WTC11 (cell line): ENCODE measurements at regions not wholly inside any gene's neighbourhood (a gene's known extent, or its start where the extent isn't known, plus 50 kb on each side); places are given as distances from the start of the nearest gene placed in this dataset.

Experiments
- ATF1 ChIP-seq: sonication (generic); formaldehyde crosslinking; IDR thresholded peaks from 2 replicates; pipeline ENCODE4 v1.8.1; 2023; ENCODE audit warnings: mild to moderate bottlenecking, moderate library complexity, missing genetic modification reagents
- NFYB ChIP-seq: sonication (generic); formaldehyde crosslinking; conservative IDR thresholded peaks from 2 replicates; pipeline ENCODE4 v1.8.0; 2022; ENCODE audit warnings: low read depth, missing genetic modification reagents
- ZNF138 ChIP-seq: sonication (generic); formaldehyde crosslinking; conservative IDR thresholded peaks from 2 replicates; pipeline ENCODE4 v1.8.1; 2022; ENCODE audit warnings: mild to moderate bottlenecking, moderate library complexity, missing genetic modification reagents
- TF ChIP-seq, protein P1 (sequence below): fragments of 200-600 bp; IDR thresholded peaks from 2 replicates; pipeline ENCODE4 v1.8.0; 2022; ENCODE audit warnings: antibody characterized with exemption
- TF ChIP-seq, protein P2 (sequence below): sonication (generic); formaldehyde crosslinking; IDR thresholded peaks from 2 replicates; pipeline ENCODE4 v1.8.0; 2022; ENCODE audit warnings: missing genetic modification reagents
- TF ChIP-seq, protein P3 (sequence below): sonication (generic); formaldehyde crosslinking; IDR thresholded peaks from 2 replicates; pipeline ENCODE4 v1.8.1; 2023; ENCODE audit warnings: mild to moderate bottlenecking, missing genetic modification reagents, moderate library complexity
- TF ChIP-seq, protein P4 (sequence below): sonication (generic); formaldehyde crosslinking; conservative IDR thresholded peaks from 2 replicates; pipeline ENCODE4 v1.8.1; 2022; ENCODE audit warnings: mild to moderate bottlenecking, missing genetic modification reagents
- TF ChIP-seq, protein P5 (sequence below): sonication (generic); formaldehyde crosslinking; IDR thresholded peaks from 2 replicates; pipeline ENCODE4 v1.8.1; 2022; ENCODE audit warnings: low read depth, missing genetic modification reagents, borderline replicate concordance
- TF ChIP-seq, protein P6 (sequence below): sonication (generic); formaldehyde crosslinking; IDR thresholded peaks from 2 replicates; pipeline ENCODE4 v1.8.1; 2022; ENCODE audit warnings: mild to moderate bottlenecking, missing genetic modification reagents, moderate library complexity, borderline replicate concordance
- TF ChIP-seq, protein P7 (sequence below): sonication (generic); formaldehyde crosslinking; IDR thresholded peaks from 2 replicates; pipeline ENCODE4 v1.8.1; 2023; ENCODE audit warnings: mild to moderate bottlenecking, missing genetic modification reagents, moderate library complexity
- TF ChIP-seq, protein P8 (sequence below): fragments of 250-450 bp; sonication (Bioruptor Pico); IDR thresholded peaks from 2 replicates; pipeline ENCODE4 v1.9.0; 2021; ENCODE audit warnings: mild to moderate bottlenecking

DNA sequence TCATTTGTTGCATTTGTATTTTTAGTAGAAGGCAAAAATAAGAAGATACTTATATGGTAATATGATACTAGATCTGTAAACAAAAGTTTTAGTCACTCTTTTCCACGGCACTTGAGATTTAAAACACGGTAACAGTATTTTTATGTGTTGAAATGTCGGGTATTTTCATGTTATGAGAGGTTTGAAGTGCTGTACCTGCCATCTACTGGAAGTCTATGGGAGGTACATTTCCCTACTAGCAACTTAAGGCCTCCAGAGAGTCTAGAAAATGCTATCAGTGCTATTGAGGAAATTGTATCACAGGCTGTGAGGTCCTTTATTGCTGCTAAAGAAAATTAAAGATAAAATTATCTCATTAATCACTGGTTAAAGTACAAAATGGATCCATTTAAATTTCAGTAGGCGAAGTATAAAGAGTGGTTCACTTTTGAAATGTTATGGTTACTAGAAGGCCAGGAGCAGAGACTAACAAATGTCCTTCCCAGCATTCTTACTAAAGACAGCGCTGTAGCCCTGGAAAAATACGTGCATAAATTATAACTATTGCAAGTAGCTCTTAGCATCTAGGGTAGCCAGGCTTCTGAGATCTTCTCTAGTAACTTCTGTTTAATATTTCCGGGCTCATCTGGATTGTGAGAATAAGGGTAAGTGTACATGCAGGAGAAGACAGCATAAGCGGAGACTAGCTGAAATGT, 77.6 kb upstream of the PRKD1 start:
- TF ChIP-seq, protein P1, sequence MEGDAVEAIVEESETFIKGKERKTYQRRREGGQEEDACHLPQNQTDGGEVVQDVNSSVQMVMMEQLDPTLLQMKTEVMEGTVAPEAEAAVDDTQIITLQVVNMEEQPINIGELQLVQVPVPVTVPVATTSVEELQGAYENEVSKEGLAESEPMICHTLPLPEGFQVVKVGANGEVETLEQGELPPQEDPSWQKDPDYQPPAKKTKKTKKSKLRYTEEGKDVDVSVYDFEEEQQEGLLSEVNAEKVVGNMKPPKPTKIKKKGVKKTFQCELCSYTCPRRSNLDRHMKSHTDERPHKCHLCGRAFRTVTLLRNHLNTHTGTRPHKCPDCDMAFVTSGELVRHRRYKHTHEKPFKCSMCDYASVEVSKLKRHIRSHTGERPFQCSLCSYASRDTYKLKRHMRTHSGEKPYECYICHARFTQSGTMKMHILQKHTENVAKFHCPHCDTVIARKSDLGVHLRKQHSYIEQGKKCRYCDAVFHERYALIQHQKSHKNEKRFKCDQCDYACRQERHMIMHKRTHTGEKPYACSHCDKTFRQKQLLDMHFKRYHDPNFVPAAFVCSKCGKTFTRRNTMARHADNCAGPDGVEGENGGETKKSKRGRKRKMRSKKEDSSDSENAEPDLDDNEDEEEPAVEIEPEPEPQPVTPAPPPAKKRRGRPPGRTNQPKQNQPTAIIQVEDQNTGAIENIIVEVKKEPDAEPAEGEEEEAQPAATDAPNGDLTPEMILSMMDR, result peak; percentile 47; the same call in 1 of the 2 replicates
- TF ChIP-seq, protein P2, sequence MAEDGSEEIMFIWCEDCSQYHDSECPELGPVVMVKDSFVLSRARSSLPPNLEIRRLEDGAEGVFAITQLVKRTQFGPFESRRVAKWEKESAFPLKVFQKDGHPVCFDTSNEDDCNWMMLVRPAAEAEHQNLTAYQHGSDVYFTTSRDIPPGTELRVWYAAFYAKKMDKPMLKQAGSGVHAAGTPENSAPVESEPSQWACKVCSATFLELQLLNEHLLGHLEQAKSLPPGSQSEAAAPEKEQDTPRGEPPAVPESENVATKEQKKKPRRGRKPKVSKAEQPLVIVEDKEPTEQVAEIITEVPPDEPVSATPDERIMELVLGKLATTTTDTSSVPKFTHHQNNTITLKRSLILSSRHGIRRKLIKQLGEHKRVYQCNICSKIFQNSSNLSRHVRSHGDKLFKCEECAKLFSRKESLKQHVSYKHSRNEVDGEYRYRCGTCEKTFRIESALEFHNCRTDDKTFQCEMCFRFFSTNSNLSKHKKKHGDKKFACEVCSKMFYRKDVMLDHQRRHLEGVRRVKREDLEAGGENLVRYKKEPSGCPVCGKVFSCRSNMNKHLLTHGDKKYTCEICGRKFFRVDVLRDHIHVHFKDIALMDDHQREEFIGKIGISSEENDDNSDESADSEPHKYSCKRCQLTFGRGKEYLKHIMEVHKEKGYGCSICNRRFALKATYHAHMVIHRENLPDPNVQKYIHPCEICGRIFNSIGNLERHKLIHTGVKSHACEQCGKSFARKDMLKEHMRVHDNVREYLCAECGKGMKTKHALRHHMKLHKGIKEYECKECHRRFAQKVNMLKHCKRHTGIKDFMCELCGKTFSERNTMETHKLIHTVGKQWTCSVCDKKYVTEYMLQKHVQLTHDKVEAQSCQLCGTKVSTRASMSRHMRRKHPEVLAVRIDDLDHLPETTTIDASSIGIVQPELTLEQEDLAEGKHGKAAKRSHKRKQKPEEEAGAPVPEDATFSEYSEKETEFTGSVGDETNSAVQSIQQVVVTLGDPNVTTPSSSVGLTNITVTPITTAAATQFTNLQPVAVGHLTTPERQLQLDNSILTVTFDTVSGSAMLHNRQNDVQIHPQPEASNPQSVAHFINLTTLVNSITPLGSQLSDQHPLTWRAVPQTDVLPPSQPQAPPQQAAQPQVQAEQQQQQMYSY (CRISPR knock-in tag), result no peak
- TF ChIP-seq, protein P3, sequence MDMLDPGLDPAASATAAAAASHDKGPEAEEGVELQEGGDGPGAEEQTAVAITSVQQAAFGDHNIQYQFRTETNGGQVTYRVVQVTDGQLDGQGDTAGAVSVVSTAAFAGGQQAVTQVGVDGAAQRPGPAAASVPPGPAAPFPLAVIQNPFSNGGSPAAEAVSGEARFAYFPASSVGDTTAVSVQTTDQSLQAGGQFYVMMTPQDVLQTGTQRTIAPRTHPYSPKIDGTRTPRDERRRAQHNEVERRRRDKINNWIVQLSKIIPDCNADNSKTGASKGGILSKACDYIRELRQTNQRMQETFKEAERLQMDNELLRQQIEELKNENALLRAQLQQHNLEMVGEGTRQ (CRISPR knock-in tag), result no peak
- TF ChIP-seq, protein P4, sequence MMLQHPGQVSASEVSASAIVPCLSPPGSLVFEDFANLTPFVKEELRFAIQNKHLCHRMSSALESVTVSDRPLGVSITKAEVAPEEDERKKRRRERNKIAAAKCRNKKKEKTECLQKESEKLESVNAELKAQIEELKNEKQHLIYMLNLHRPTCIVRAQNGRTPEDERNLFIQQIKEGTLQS, result no peak
- TF ChIP-seq, protein P5, sequence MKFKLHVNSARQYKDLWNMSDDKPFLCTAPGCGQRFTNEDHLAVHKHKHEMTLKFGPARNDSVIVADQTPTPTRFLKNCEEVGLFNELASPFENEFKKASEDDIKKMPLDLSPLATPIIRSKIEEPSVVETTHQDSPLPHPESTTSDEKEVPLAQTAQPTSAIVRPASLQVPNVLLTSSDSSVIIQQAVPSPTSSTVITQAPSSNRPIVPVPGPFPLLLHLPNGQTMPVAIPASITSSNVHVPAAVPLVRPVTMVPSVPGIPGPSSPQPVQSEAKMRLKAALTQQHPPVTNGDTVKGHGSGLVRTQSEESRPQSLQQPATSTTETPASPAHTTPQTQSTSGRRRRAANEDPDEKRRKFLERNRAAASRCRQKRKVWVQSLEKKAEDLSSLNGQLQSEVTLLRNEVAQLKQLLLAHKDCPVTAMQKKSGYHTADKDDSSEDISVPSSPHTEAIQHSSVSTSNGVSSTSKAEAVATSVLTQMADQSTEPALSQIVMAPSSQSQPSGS (CRISPR knock-in tag), result no peak
- TF ChIP-seq ATF1 (CRISPR knock-in tag) (no peak), ZNF138 (CRISPR knock-in tag) (no peak), NFYB (no peak)
- TF ChIP-seq, protein P6, sequence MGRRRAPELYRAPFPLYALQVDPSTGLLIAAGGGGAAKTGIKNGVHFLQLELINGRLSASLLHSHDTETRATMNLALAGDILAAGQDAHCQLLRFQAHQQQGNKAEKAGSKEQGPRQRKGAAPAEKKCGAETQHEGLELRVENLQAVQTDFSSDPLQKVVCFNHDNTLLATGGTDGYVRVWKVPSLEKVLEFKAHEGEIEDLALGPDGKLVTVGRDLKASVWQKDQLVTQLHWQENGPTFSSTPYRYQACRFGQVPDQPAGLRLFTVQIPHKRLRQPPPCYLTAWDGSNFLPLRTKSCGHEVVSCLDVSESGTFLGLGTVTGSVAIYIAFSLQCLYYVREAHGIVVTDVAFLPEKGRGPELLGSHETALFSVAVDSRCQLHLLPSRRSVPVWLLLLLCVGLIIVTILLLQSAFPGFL, result no peak
- TF ChIP-seq, protein P7, sequence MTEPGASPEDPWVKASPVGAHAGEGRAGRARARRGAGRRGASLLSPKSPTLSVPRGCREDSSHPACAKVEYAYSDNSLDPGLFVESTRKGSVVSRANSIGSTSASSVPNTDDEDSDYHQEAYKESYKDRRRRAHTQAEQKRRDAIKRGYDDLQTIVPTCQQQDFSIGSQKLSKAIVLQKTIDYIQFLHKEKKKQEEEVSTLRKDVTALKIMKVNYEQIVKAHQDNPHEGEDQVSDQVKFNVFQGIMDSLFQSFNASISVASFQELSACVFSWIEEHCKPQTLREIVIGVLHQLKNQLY (CRISPR knock-in tag), result no peak
- TF ChIP-seq, protein P8, sequence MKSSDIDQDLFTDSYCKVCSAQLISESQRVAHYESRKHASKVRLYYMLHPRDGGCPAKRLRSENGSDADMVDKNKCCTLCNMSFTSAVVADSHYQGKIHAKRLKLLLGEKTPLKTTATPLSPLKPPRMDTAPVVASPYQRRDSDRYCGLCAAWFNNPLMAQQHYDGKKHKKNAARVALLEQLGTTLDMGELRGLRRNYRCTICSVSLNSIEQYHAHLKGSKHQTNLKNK (CRISPR knock-in tag), result no peak
